GM23338 (cell line): ENCODE measurements at regions not wholly inside any gene's neighbourhood (a gene's known extent, or its start where the extent isn't known, plus 50 kb on each side); places are given as distances from the start of the nearest gene placed in this dataset.

Experiments used
- CTCF ChIP-seq, 2 experiments: fragments of 200-600 bp in 1 of 2; sonication (generic) in 1 of 2; conservative IDR thresholded peaks; 2 replicates each; pipeline versions ENCODE4 v1.5.1 to v1.6.1; 2016 to 2017; ENCODE audit warnings: antibody characterized with exemption in 2 of 2, low read depth in 2 of 2, mild to moderate bottlenecking in 2 of 2, moderate library complexity in 1 of 2
- EZH2 ChIP-seq: fragments of 200-600 bp; sonication (generic); IDR thresholded peaks from one replicate; pipeline ENCODE4 v1.8.0; 2017; ENCODE audit warnings: antibody characterized with exemption, mild to moderate bottlenecking, low read depth; ENCODE audit not compliant: unreplicated experiment
- EZH2phosphoT487 ChIP-seq: fragments of 200-600 bp; sonication (generic); IDR thresholded peaks from one replicate; pipeline ENCODE4 v1.8.1; 2018; ENCODE audit warnings: antibody characterized with exemption; ENCODE audit not compliant: unreplicated experiment
- JUNB ChIP-seq: IDR thresholded peaks from one replicate; pipeline ENCODE4 v1.6.1; 2016; ENCODE audit warnings: antibody characterized with exemption; ENCODE audit not compliant: unreplicated experiment
- POLR2AphosphoS5 ChIP-seq: IDR thresholded peaks from 2 replicates; pipeline ENCODE4 v1.6.1; 2016; ENCODE audit warnings: antibody characterized with exemption, low read depth

GRCh38 chr3:163129287-163129686, 1632.7 kb downstream of the OTOL1 start:
- TF ChIP-seq JUNB (no peak), EZH2 (no peak), POLR2AphosphoS5 (no peak), CTCF (conservative IDR thresholded peaks at IDR 0.05; ENCODE audit: low read depth in 2 of 2) (no peak), EZH2phosphoT487 (no peak)
